ENCODE measurements at regions not wholly inside any gene's neighbourhood (a gene's known extent, or its start where the extent isn't known, plus 50 kb on each side); places are given as distances from the start of the nearest gene placed in this dataset.
"Not testable (repeated sequence)": the region's sequence is repeated elsewhere in the genome, so short reads cannot be mapped to it uniquely, and the experiment has no call there.

DNA sequence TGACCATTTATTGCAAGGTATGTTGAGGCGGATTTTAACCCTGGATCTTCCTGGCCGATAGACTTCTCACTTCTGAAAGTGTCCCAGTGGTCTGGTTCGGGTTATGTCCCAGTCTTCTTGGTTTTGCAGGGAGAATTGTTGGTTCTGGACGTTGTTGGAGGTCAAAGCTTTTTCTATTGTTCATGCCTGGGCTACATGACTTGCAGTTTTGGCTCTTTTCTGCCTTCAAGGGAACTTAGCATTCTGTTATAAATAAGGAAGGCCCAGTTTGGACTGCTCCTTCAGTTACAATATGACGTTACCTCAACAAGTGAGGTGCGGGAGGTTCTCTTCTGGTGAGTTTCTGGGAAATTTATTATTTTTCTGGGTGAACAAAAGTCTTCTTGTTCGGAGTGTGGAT is 614.3 kb downstream of the DIPK2A start:
- Mint-ChIP-seq H3K4me1 (ENCODE audit: low read depth) (no peaks in the 10 kb centered on the region), H3K36me3 (ENCODE audit: low read depth) (no peaks in the 10 kb centered on the region), H3K27me3 (ENCODE audit: low read depth) (no peaks in the 10 kb centered on the region), H3K9me3 (ENCODE audit: insufficient read depth) (peaks cover 3% of the 10 kb centered on the region), H3K27ac (no peak overlapping the region), H3K4me3 (no peak overlapping the region)
- DNase-seq (no peak), ATAC-seq (no peak)
- POLR2A ChIA-PET = no interaction called here
- CTCF ChIA-PET = no interaction called here

DNA sequence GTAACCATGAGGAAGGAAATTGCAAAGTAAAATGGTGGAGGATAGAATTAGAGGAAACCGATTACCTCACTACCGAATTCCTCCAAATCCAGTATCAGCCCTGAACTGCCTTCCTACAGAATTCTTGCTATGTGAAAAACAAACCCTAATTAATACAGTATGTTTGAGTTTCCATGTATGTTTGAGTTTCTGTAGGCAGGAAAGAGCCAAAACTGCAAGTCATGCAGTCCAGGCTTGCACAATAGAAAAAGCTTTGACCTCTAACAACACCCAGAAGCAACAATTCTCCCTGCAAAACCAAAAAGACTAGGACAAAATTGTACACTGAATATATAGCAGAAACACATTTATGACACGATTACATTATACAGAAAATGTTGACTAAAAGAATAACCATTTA is 614.8 kb downstream of the DIPK2A start:
- no peaks in the 10 kb centered on the region for H3K4me1 Mint-ChIP-seq (ENCODE audit: low read depth)
- DNase-seq (no peak), ATAC-seq (no peak)
- no peaks in the 10 kb centered on the region for H3K36me3 Mint-ChIP-seq (ENCODE audit: low read depth)
- H3K9me3 Mint-ChIP-seq (ENCODE audit: insufficient read depth) = peaks cover 3% of the 10 kb centered on the region
- CTCF ChIA-PET = no interaction called here
- no peak overlapping the region for H3K4me3 Mint-ChIP-seq
- H3K27ac Mint-ChIP-seq = no peak overlapping the region
- POLR2A ChIA-PET = no interaction called here
- no peaks in the 10 kb centered on the region for H3K27me3 Mint-ChIP-seq (ENCODE audit: low read depth)

DNA sequence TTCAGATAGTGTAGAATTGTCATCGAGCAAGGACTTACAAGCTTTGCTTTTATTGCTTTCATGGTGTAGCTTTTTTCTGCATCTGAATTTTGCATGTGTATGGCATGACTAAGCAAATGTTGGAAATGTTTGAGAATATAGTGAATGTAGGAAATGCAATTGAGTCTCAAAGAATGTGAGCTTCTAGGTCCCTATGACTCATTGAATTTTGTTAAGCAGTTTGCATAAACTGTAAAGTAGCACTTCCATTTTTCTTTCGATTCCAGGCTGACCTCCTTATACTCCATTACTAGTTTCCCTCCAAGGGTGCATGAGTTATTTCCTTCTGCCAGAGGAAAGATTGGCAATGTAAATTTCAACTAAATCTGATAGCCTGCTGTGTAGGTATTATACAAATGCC is 619.2 kb downstream of the DIPK2A start:
- no peak for DNase-seq
- Mint-ChIP-seq H3K4me1 (ENCODE audit: low read depth) (no peaks in the 10 kb centered on the region), H3K27ac (no peak overlapping the region), H3K4me3 (no peak overlapping the region), H3K9me3 (ENCODE audit: insufficient read depth) (no peaks in the 10 kb centered on the region), H3K36me3 (ENCODE audit: low read depth) (no peaks in the 10 kb centered on the region), H3K27me3 (ENCODE audit: low read depth) (no peaks in the 10 kb centered on the region)
- no peak for ATAC-seq
- ChIA-PET POLR2A (no interaction called here), CTCF (no interaction called here)

DNA sequence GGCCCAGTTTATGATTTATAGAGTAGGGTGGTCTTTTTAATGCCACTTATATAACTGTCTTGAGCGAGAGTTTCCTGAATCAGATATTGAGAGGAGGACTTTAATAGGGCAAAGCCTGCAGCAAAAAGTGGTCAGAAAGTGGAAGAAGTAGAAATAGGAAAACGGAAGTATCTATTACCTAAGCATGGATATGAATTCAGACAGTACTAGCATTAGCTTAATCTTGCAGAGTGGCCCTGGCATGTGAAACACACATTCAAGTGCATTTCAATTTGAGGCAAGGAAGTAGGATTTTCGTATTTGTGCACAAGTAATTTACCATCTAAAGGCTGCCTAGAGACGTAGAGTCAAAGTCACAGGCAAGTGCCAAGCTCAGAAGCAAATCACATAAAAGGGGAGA is 622.3 kb downstream of the DIPK2A start:
- no peak for ATAC-seq
- no peak for DNase-seq
- Mint-ChIP-seq H3K27ac (no peak overlapping the region), H3K36me3 (ENCODE audit: low read depth) (no peaks in the 10 kb centered on the region), H3K27me3 (ENCODE audit: low read depth) (no peaks in the 10 kb centered on the region), H3K9me3 (ENCODE audit: insufficient read depth) (no peaks in the 10 kb centered on the region), H3K4me1 (ENCODE audit: low read depth) (no peaks in the 10 kb centered on the region), H3K4me3 (no peak overlapping the region)
- ChIA-PET CTCF (no interaction called here), POLR2A (no interaction called here)

DNA sequence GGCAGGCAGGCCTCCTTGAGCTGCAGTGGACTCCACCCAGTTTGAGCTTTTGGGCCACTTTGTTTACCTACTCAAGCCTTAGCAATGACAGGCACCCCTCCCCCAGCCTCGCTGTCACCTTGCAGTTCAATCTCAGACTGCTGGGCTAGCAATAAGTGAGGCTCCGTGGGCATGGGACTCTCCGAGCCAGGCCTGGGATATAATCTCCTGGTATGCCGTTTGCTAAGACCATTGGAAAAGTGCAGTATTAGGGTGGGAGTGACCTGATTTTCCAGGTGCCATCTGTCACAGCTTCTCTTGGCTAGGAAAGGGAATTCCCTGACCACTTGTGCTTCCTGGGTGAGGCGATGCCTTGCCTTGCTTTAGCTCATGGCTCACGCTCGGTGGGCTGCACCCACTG is 648.6 kb downstream of the DIPK2A start:
- H3K4me1 Mint-ChIP-seq (ENCODE audit: low read depth); CTCF ChIA-PET; H3K9me3 Mint-ChIP-seq (ENCODE audit: insufficient read depth); H3K36me3 Mint-ChIP-seq (ENCODE audit: low read depth); POLR2A ChIA-PET; ATAC-seq; DNase-seq; H3K27me3 Mint-ChIP-seq (ENCODE audit: low read depth); H3K27ac Mint-ChIP-seq; H3K4me3 Mint-ChIP-seq: not testable (repeated sequence)

DNA sequence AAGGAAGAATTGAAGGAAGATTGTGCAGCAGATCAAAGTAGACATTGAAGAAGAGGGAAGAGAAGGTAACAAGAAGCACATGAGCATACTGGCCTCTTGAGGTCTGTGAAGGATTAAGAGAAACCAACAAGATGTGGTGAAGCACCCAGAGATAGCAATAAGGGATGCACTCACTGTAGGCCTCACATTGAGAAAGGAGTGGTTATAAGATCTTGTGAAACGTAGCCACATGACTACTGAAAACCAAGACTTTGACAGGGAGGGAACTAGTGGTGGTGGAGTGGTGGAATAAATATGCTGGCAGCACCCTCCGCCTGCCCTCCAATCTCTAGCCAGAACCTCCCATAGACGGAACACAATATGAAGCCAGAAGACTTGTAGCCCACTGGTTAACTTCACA is 651.2 kb downstream of the DIPK2A start:
- DNase-seq (no peak), ATAC-seq (no peak)
- H3K36me3 Mint-ChIP-seq (ENCODE audit: low read depth) = no peaks in the 10 kb centered on the region
- POLR2A ChIA-PET = no interaction called here
- H3K4me3 Mint-ChIP-seq = no peak overlapping the region
- no peaks in the 10 kb centered on the region for H3K27me3 Mint-ChIP-seq (ENCODE audit: low read depth)
- H3K27ac Mint-ChIP-seq = no peak overlapping the region
- CTCF ChIA-PET = no interaction called here
- H3K4me1 Mint-ChIP-seq (ENCODE audit: low read depth) = no peaks in the 10 kb centered on the region
- peaks cover 4% of the 10 kb centered on the region for H3K9me3 Mint-ChIP-seq (ENCODE audit: insufficient read depth)

DNA sequence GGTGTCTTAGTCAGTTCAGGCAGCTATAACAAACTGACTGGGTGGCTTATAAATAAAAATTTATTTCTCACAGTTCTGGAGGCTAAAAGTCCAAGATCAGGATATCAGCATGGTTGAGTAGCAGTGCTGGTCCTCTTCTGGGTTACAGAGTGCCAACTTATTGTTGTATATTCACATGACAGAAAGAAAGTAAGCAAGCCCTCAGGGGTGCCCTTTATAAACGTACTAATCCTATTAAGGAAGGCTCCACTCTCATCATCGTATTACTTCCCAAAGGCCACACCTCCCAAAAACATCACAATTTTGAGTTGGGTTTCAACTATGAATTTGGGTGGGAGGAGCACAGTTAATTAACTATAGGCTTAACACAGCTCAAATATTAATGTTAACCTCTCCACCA is 653.0 kb downstream of the DIPK2A start:
- no peaks in the 10 kb centered on the region for H3K36me3 Mint-ChIP-seq (ENCODE audit: low read depth)
- H3K9me3 Mint-ChIP-seq (ENCODE audit: insufficient read depth) = no peaks in the 10 kb centered on the region
- H3K4me3 Mint-ChIP-seq = no peak overlapping the region
- ChIA-PET CTCF (no interaction called here), POLR2A (no interaction called here)
- H3K4me1 Mint-ChIP-seq (ENCODE audit: low read depth) = no peaks in the 10 kb centered on the region
- no peaks in the 10 kb centered on the region for H3K27me3 Mint-ChIP-seq (ENCODE audit: low read depth)
- H3K27ac Mint-ChIP-seq = no peak overlapping the region
- ATAC-seq (no peak), DNase-seq (no peak)

DNA sequence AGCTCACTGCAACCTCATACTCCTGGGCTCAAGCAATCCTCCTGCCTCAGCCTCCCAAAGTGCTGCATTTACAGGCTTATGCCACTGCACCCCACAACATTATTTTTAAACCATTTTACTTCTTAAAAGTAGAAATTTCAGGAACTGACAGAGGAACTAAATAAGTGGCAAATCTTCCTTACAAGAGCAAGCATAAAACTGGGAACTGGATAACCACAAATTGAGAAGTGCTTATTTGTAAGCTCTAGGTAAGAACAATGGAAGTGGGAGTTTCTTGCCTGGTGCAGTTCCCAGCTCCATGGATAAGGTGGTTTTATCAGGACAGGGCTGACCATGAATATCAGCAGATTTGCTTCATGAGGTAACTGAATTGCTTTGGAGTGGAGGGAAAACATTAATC is 655.2 kb downstream of the DIPK2A start:
- no peak overlapping the region for H3K4me3 Mint-ChIP-seq
- CTCF ChIA-PET = no interaction called here
- ATAC-seq (no peak), DNase-seq (no peak)
- no peaks in the 10 kb centered on the region for H3K9me3 Mint-ChIP-seq (ENCODE audit: insufficient read depth)
- no peaks in the 10 kb centered on the region for H3K4me1 Mint-ChIP-seq (ENCODE audit: low read depth)
- H3K27ac Mint-ChIP-seq = no peak overlapping the region
- POLR2A ChIA-PET = no interaction called here
- no peaks in the 10 kb centered on the region for H3K36me3 Mint-ChIP-seq (ENCODE audit: low read depth)
- no peaks in the 10 kb centered on the region for H3K27me3 Mint-ChIP-seq (ENCODE audit: low read depth)

DNA sequence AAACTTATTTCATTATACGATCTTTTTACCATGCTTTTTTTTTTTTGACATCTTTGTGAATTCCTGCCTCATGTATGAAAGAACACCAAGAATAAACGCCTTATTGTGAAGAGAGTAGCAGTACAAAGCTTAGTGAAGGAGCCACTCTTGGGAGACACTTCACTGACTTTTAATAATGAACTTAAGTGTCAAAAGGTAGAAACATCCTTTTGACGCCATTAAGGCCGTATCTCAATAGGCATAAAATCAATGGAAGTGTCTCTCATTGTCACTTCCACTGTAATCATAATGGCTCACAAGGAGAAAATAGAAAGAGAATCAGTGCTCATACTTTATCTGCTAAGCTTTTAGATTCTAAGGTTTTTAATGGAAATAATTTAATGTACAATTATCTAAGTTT is 657.8 kb downstream of the DIPK2A start:
- DNase-seq (no peak), ATAC-seq (no peak)
- Mint-ChIP-seq H3K9me3 (ENCODE audit: insufficient read depth) (no peaks in the 10 kb centered on the region), H3K27me3 (ENCODE audit: low read depth) (no peaks in the 10 kb centered on the region), H3K27ac (no peak overlapping the region), H3K4me1 (ENCODE audit: low read depth) (no peaks in the 10 kb centered on the region), H3K36me3 (ENCODE audit: low read depth) (no peaks in the 10 kb centered on the region), H3K4me3 (no peak overlapping the region)
- POLR2A ChIA-PET = no interaction called here
- CTCF ChIA-PET = no interaction called here

DNA sequence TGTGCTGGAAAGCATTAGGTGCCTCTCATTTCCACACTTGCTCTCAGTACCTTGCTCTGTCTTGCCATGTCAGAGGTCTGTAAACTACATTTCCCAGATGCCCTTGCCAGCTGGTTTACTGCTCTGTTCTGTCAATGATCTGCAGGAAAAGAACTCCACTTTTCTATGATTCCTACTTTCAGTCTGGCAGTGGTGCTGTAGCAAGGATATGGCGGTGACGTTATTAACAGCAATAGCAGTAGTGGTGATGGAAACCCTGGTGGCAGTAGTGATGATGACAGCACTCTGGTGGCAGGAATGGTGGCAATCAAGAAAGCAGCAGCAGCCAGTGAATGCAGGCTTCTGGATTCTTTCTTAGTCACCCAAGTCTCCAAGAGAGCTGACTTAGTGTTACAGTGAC is 665.2 kb downstream of the DIPK2A start:
- H3K36me3 Mint-ChIP-seq (ENCODE audit: low read depth) = no peaks in the 10 kb centered on the region
- CTCF ChIA-PET = no interaction called here

DNA sequence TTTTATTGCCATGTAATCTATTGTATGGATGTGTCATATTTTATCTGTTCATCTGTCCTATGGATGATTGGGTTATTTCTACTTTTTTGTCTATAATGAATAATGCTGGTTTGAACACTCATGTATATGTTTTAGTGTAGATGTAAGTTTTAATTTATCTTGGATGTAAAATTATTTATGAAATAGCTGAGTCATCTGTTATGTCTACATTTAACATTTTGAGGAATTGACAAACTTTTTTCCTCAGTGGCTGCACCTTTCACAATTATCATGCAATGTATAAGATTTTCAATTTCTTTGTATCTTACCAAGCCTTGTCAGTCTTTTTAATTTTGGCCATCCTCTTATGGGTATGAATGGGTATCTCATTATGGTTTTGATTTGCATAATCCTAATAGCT is 666.4 kb downstream of the DIPK2A start:
- H3K9me3 Mint-ChIP-seq (ENCODE audit: insufficient read depth) = no peaks in the 10 kb centered on the region
- H3K36me3 Mint-ChIP-seq (ENCODE audit: low read depth) = no peaks in the 10 kb centered on the region
- no peak for DNase-seq
- no peaks in the 10 kb centered on the region for H3K4me1 Mint-ChIP-seq (ENCODE audit: low read depth)
- no peak overlapping the region for H3K27ac Mint-ChIP-seq
- H3K27me3 Mint-ChIP-seq (ENCODE audit: low read depth) = no peaks in the 10 kb centered on the region
- H3K4me3 Mint-ChIP-seq = no peak overlapping the region
- ChIA-PET POLR2A (no interaction called here), CTCF (no interaction called here)
- no peak for ATAC-seq

More for the DNA sequence above, 665.2 kb downstream of the DIPK2A start:
- no peak overlapping the region for H3K4me3 Mint-ChIP-seq
- DNase-seq = no peak
- no peaks in the 10 kb centered on the region for H3K4me1 Mint-ChIP-seq (ENCODE audit: low read depth)
- H3K27ac Mint-ChIP-seq = no peak overlapping the region
- POLR2A ChIA-PET = no interaction called here
- no peak for ATAC-seq
- no peaks in the 10 kb centered on the region for H3K9me3 Mint-ChIP-seq (ENCODE audit: insufficient read depth)
- H3K27me3 Mint-ChIP-seq (ENCODE audit: low read depth) = no peaks in the 10 kb centered on the region

DNA sequence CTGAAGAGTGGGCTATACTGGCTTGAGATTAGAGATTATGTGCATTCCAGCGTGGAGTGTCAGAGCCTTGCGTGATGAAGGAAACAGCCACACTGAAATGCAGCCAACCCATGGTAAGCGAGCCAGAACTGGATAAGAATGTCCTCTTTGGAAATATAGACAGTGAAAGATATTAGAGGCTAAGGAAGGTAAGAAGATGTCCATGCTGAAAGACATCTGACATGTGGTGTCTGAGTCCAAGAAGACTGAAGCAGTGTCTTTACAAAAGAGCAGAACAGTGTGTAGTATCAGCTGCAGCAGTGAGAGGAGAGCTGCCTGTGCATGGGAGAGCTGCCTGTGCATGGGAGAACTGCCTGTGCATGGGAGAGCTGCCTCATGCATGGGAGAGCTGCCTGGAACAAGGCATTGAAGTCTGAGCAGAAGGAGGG is 672.2 kb downstream of the DIPK2A start:
- ATAC-seq = no peak
- Mint-ChIP-seq H3K27me3 (ENCODE audit: low read depth) (no peaks in the 10 kb centered on the region), H3K4me3 (no peak overlapping the region), H3K9me3 (ENCODE audit: insufficient read depth) (no peaks in the 10 kb centered on the region), H3K4me1 (ENCODE audit: low read depth) (no peaks in the 10 kb centered on the region), H3K27ac (no peak overlapping the region), H3K36me3 (ENCODE audit: low read depth) (no peaks in the 10 kb centered on the region)
- DNase-seq = no peak
- CTCF ChIA-PET = no interaction called here
- POLR2A ChIA-PET = no interaction called here

DNA sequence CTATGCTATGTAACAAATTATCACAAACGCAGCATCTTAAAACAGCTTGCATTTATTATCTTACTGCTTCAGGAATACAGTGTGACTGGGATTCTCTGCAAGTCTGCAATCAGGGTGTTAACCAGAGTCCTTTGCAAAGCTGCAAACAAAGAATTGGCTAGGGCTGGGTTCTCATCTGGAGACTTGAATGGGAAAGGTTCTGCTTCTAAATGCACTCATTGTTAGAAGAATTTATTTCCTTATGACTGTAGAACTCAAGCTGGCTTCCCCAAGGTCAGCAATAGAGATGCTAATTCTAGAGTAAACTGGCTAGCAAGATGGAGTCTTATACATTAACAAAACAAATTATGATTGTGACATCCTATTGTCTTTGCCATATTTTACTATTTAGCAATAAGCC is 673.7 kb downstream of the DIPK2A start:
- DNase-seq (no peak), ATAC-seq (no peak)
- Mint-ChIP-seq H3K27me3 (ENCODE audit: low read depth) (no peaks in the 10 kb centered on the region), H3K9me3 (ENCODE audit: insufficient read depth) (no peaks in the 10 kb centered on the region), H3K4me1 (ENCODE audit: low read depth) (no peaks in the 10 kb centered on the region), H3K27ac (no peak overlapping the region), H3K4me3 (no peak overlapping the region), H3K36me3 (ENCODE audit: low read depth) (no peaks in the 10 kb centered on the region)
- ChIA-PET CTCF (no interaction called here), POLR2A (no interaction called here)

DNA sequence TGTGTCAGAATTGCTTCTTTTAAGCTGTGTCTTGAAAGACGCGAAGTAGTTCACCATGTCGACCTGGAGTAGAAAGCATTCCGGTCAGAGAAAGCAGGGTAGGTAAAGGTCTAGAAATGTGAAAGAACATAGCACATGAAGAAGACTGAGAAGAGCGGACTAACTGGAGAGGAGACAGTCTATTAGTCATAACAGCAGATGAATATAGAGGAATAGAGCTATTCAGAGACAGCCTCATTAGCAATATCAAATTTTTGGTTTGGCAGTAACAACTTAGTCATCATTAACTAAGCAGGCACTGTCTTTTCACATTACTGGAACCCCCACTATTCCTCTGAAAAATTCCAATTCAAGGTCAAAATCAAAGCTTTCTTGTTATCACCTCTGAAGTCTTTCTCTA is 678.8 kb downstream of the DIPK2A start:
- ChIA-PET CTCF (no interaction called here), POLR2A (no interaction called here)
- ATAC-seq = no peak
- no peaks in the 10 kb centered on the region for H3K4me1 Mint-ChIP-seq (ENCODE audit: low read depth)
- DNase-seq = no peak
- no peaks in the 10 kb centered on the region for H3K27me3 Mint-ChIP-seq (ENCODE audit: low read depth)
- H3K36me3 Mint-ChIP-seq (ENCODE audit: low read depth) = no peaks in the 10 kb centered on the region
- no peak overlapping the region for H3K27ac Mint-ChIP-seq
- H3K9me3 Mint-ChIP-seq (ENCODE audit: insufficient read depth) = no peaks in the 10 kb centered on the region
- no peak overlapping the region for H3K4me3 Mint-ChIP-seq
